Panc1 (cell line): ENCODE measurements at regions not wholly inside any gene's neighbourhood (a gene's known extent, or its start where the extent isn't known, plus 50 kb on each side); places are given as distances from the start of the nearest gene placed in this dataset.

Experiments
- CTCF ChIP-seq: fragments of 450-650 bp; IDR thresholded peaks from 2 replicates; pipeline ENCODE4 v1.5.1; 2017; ENCODE audit warnings: mild to moderate bottlenecking
- POLR2AphosphoS5 ChIP-seq: IDR thresholded peaks from 2 replicates; pipeline ENCODE4 v1.6.1; 2012; ENCODE audit warnings: mild to moderate bottlenecking, low read depth, low read length, moderate library complexity
- REST ChIP-seq, 2 experiments: IDR thresholded peaks; 2 replicates each; pipeline ENCODE4 v1.6.1; 2011 to 2012; ENCODE audit warnings: low read depth in 2 of 2, control low read depth in 1 of 2, low read length in 1 of 2, mild to moderate bottlenecking in 1 of 2, moderate library complexity in 1 of 2; ENCODE audit not compliant: insufficient read depth in 1 of 2

GRCh38 chr1:65541865-65542264 is 121.4 kb downstream of the LEPR start:
- TF ChIP-seq CTCF (no peak), POLR2AphosphoS5 (no peak), REST (IDR thresholded peaks at IDR 0.05; ENCODE audit: insufficient read depth in 1 of 2, low read depth in 2 of 2, low read length in 1 of 2) (no peak)
